GM20000 (cell line): ENCODE measurements at regions not wholly inside any gene's neighbourhood (a gene's known extent, or its start where the extent isn't known, plus 50 kb on each side); places are given as distances from the start of the nearest gene placed in this dataset.
A peak's percentile ranks its signal among the peaks of the same experiment; 100 is the strongest.

ENCODE experiments used
- DNase-seq: peaks from one replicate; pipeline ENCODE4 v3.0.0; 2012; ENCODE audit warnings: low spot score
- TF ChIP-seq, protein P1 (sequence below): IDR thresholded peaks from 2 replicates; pipeline ENCODE4 v1.5.1; 2012; ENCODE audit warnings: mild to moderate bottlenecking, control low read depth; ENCODE audit errors: extremely low read depth, missing control alignments

DNA sequence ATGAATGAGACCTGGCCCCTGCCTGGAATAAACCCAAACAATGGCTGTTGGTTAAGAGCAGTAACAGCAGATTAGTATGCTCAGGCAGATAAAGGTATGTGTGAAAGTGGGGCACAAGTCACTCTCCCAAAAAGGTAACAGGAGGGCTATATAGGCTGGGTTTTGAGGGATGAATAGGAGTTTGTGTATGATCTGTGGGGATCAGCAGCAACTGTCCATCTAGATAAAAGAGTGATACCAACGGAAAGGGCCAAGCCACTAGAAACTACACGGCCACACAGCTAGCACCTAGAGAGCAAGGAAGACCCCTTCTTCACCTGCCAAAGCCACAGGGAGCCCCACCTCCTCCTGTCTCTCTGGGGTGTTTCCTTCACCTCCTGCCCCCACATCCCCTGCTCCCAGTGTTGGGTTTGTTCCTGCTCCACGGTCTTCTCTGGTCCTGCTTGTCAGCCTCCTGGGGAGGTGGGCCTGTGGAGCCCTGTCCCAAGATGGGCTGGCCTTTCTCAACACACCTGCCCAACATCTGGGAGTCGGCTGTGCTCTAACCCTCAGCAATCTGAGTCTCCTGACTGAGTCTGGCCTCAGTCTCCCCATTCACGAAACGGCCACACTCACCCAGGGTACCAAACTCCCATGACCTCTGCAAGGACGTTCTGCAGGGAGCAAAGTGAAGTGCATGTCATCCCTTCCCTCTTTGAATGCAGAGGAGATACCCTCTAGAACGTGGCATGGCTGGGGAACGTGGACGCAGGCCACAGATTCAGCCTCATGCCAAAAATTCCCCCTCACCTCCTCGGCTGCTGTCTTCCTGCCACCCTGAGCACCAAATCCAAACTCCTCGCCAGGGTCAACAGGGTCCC is 108.2 kb downstream of the NCOR2 start:
- TF ChIP-seq, protein P1, sequence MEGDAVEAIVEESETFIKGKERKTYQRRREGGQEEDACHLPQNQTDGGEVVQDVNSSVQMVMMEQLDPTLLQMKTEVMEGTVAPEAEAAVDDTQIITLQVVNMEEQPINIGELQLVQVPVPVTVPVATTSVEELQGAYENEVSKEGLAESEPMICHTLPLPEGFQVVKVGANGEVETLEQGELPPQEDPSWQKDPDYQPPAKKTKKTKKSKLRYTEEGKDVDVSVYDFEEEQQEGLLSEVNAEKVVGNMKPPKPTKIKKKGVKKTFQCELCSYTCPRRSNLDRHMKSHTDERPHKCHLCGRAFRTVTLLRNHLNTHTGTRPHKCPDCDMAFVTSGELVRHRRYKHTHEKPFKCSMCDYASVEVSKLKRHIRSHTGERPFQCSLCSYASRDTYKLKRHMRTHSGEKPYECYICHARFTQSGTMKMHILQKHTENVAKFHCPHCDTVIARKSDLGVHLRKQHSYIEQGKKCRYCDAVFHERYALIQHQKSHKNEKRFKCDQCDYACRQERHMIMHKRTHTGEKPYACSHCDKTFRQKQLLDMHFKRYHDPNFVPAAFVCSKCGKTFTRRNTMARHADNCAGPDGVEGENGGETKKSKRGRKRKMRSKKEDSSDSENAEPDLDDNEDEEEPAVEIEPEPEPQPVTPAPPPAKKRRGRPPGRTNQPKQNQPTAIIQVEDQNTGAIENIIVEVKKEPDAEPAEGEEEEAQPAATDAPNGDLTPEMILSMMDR = no peak

GRCh38 chr12:124458220-124458991 is 109.0 kb downstream of the NCOR2 start:
- TF ChIP-seq, protein P1 = no peak
- DNase-seq = no peak

More for the DNA sequence above, 108.2 kb downstream of the NCOR2 start:
- DNase-seq = no peak

DNA sequence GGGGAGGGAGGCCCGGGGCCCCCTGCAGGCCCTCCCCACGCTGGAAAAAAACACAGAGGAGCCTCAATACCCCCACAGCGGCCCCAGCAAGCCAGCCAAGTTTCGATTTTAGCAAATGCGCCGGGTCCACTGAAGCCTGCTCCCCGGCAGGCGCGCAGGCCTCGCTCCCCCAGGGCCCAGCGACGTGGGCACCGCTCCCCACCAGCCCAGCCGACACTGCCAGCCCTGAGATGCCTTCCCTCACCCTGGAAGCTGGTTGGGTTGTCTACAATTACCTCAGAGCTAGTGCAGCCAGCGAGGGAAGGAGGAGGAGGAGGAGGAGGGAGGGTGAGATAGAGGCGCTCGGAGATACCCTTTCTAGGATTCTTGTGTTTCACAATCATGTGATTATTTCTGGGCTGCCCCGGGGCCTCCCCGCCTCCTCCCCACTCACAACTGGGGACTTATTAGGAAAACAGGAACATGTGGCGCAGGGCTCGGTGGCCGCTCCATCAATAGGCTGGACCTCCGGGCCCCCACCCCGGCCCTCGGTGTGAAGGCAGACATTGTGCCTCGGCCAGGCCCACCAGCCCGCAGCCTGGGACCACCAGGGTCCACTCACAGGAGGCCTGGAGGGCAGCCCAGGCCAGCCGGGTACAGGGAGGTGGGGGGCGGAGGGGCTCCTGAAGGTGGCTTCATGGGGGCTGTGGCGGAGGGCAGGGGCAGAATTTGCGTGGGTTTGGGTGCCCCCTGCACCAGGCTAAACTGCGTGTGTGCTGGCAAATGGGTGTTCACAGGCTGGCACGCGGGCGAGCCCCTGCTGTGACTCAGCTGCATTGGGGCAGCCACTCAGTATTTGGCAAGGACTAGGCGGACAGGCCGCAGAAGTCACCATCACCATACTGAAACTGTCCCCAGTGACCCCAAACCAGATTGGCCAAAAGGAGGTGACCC is 109.9 kb downstream of the NCOR2 start:
- DNase-seq = peak; percentile 83

DNA sequence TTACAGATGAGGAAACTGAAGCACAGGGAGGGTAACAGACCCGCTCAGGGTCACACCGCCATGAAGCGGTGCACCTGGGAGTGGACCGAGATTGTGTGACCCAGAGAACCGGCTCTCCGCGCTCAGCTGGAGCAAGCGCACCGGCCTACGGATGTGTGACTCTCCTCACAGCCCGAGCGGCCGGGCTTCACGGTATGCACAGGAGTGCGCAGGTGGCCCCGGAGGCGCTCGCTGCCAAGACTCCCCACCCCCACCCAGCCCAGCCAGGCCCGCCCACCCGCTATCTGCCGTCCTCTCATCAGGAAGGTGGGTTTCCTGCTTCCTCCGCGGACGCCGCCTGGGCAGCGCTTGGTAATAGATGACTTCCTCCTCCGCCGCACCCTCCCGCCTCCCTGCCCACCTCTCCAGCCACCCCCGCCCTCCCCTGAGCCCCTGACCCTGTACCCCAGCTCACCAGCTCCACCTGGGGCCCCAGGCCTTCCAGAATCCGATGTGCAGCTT is 110.7 kb downstream of the NCOR2 start:
- peak; percentile 82 for DNase-seq
- TF ChIP-seq, protein P1 = no peak

More for the DNA sequence above, 109.9 kb downstream of the NCOR2 start:
- TF ChIP-seq, protein P1 = no peak

DNA sequence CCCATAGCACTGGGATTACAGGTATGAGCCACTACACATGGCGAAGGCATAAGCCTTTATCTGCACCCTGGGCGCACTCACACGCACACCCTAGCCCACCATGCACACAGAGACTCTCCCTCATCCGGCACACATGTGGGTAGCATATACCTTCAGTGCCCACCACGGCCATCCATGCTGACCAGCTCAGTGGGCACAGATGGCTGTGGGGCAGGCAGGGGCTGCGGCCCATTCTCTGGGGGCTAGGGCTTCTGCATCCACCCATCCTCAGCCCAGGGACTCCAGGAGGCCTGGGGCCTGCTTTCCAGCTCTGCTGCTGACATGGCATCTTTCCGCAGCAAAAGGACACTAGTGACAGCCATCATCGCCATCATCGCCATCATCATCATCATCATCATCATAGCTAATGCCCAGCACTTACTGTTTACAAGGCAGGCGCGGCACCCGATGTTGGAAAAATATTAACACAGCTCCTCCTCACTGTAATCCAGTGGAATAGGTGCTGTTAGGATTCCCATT is 111.2 kb downstream of the NCOR2 start:
- TF ChIP-seq, protein P1 = no peak
- DNase-seq = no peak

- DNase-seq = no peak
- TF ChIP-seq, protein P1 = no peak
Observed at GRCh38 chr12:124455336-124455735, 112.1 kb downstream of the NCOR2 start.
